Progenitor cell of endocrine pancreas (in vitro differentiated cells): ENCODE measurements at regions not wholly inside any gene's neighbourhood (a gene's known extent, or its start where the extent isn't known, plus 50 kb on each side); places are given as distances from the start of the nearest gene placed in this dataset.

Experiments used
- DNase-seq: peaks from one replicate; pipeline ENCODE4 v3.0.0; 2021; ENCODE audit warnings: low spot score; ENCODE audit not compliant: unreplicated experiment
- H3K27ac Mint-ChIP-seq: 2 replicates; pipeline ENCODE4 v1.8.0; 2021; ENCODE audit warnings: mild to moderate bottlenecking, moderate library complexity, mixed read lengths
- H3K27me3 Mint-ChIP-seq: 2 replicates; pipeline ENCODE4 v1.8.0; 2021; ENCODE audit warnings: mixed read lengths
- H3K36me3 Mint-ChIP-seq: 2 replicates; pipeline ENCODE4 v1.8.0; 2022; ENCODE audit warnings: mixed read lengths; ENCODE audit not compliant: insufficient read depth
- H3K4me1 Mint-ChIP-seq: 2 replicates; pipeline ENCODE4 v1.8.0; 2021; ENCODE audit warnings: low read depth, mixed read lengths
- H3K4me3 Mint-ChIP-seq: 2 replicates; pipeline ENCODE4 v1.8.0; 2021; ENCODE audit warnings: low read depth, mild to moderate bottlenecking, moderate library complexity, mixed read lengths
- H3K9me3 Mint-ChIP-seq: 2 replicates; pipeline ENCODE4 v1.8.0; 2021; ENCODE audit warnings: low read depth, mixed read lengths
- CTCF ChIP-seq: fragments of 200-600 bp; sonication (generic); IDR thresholded peaks from one replicate; pipeline ENCODE4 v1.5.0; 2021; ENCODE audit warnings: antibody characterized with exemption, mild to moderate bottlenecking; ENCODE audit not compliant: unreplicated experiment

- no peak for DNase-seq
- Mint-ChIP-seq H3K4me3 (no peak overlapping the region), H3K27me3 (no peaks in the 10 kb centered on the region), H3K36me3 (no peaks in the 10 kb centered on the region), H3K4me1 (peaks cover 7% of the 10 kb centered on the region), H3K27ac (no peak overlapping the region), H3K9me3 (no peaks in the 10 kb centered on the region)
- no peak for TF ChIP-seq CTCF
Measured at GRCh38 chr4:110821186-110821585, 198.3 kb upstream of the PITX2 start.

GRCh38 chr4:110823251-110823650, 200.4 kb upstream of the PITX2 start:
- Mint-ChIP-seq H3K9me3 (no peaks in the 10 kb centered on the region), H3K4me1 (no peaks in the 10 kb centered on the region), H3K36me3 (no peaks in the 10 kb centered on the region), H3K27me3 (no peaks in the 10 kb centered on the region), H3K4me3 (no peak overlapping the region), H3K27ac (no peak overlapping the region)
- no peak for TF ChIP-seq CTCF
- no peak for DNase-seq

GRCh38 chr4:110824344-110824743, 201.5 kb upstream of the PITX2 start:
- TF ChIP-seq CTCF = no peak
- no peak overlapping the region for H3K4me3 Mint-ChIP-seq
- H3K27ac Mint-ChIP-seq = no peak overlapping the region
- DNase-seq = no peak
- no peaks in the 10 kb centered on the region for H3K36me3 Mint-ChIP-seq
- no peaks in the 10 kb centered on the region for H3K4me1 Mint-ChIP-seq
- H3K9me3 Mint-ChIP-seq = no peaks in the 10 kb centered on the region
- no peaks in the 10 kb centered on the region for H3K27me3 Mint-ChIP-seq

- Mint-ChIP-seq H3K36me3 (no peaks in the 10 kb centered on the region), H3K27me3 (no peaks in the 10 kb centered on the region), H3K4me3 (no peak overlapping the region), H3K9me3 (no peaks in the 10 kb centered on the region), H3K4me1 (peaks cover 12% of the 10 kb centered on the region), H3K27ac (no peak overlapping the region)
- no peak for DNase-seq
- no peak for TF ChIP-seq CTCF
Measured at GRCh38 chr4:110826656-110827055, 203.8 kb upstream of the PITX2 start.

- H3K27ac Mint-ChIP-seq = no peak overlapping the region
- TF ChIP-seq CTCF = no peak
- H3K4me1 Mint-ChIP-seq = peaks cover 12% of the 10 kb centered on the region
- no peaks in the 10 kb centered on the region for H3K36me3 Mint-ChIP-seq
- DNase-seq = no peak
- H3K27me3 Mint-ChIP-seq = no peaks in the 10 kb centered on the region
- no peak overlapping the region for H3K4me3 Mint-ChIP-seq
- H3K9me3 Mint-ChIP-seq = peaks cover 7% of the 10 kb centered on the region
Measured at GRCh38 chr4:110830461-110830860, 207.6 kb upstream of the PITX2 start.
